Loucy (cell line): ENCODE measurements at regions not wholly inside any gene's neighbourhood (a gene's known extent, or its start where the extent isn't known, plus 50 kb on each side); places are given as distances from the start of the nearest gene placed in this dataset.

ENCODE experiments used
- H2AFZ ChIP-seq: fragments of 200-600 bp; sonication (generic); 2 replicates; pipeline ENCODE4 v1.6.0; 2016; ENCODE audit warnings: antibody characterized with exemption, mild to moderate bottlenecking, low read length, moderate library complexity
- H3F3A ChIP-seq: fragments of 200-600 bp; 2 replicates; pipeline ENCODE4 v1.6.0; 2016; ENCODE audit warnings: antibody characterized with exemption, low read depth, mild to moderate bottlenecking
- H3K27me3 ChIP-seq: fragments of 200-600 bp; sonication (generic); 2 replicates; pipeline ENCODE4 v1.6.1; 2014; ENCODE audit warnings: low read length, mild to moderate bottlenecking; ENCODE audit not compliant: insufficient read depth, poor library complexity, severe bottlenecking
- H3K36me3 ChIP-seq: fragments of 200-600 bp; sonication (generic); 2 replicates; pipeline ENCODE4 v1.6.1; 2016; ENCODE audit warnings: low read length; ENCODE audit not compliant: insufficient read depth
- H3K4me1 ChIP-seq: fragments of 200-600 bp; sonication (generic); 2 replicates; pipeline ENCODE4 v1.5.1; 2014; ENCODE audit warnings: low read length, mild to moderate bottlenecking; ENCODE audit not compliant: insufficient read depth, poor library complexity, severe bottlenecking
- H3K4me2 ChIP-seq: fragments of 200-600 bp; sonication (generic); 2 replicates; pipeline ENCODE4 v1.6.0; 2014; ENCODE audit warnings: antibody characterized with exemption, low read length, low read depth, mild to moderate bottlenecking; ENCODE audit not compliant: poor library complexity, severe bottlenecking
- H3K4me3 ChIP-seq: fragments of 200-600 bp; sonication (generic); 2 replicates; pipeline ENCODE4 v1.5.1; 2014; ENCODE audit warnings: low read length, mild to moderate bottlenecking, mixed read lengths; ENCODE audit not compliant: poor library complexity, severe bottlenecking
- H3K79me2 ChIP-seq: fragments of 200-600 bp; sonication (generic); 2 replicates; pipeline ENCODE4 v1.6.1; 2014; ENCODE audit warnings: low read length; ENCODE audit not compliant: insufficient read depth
- H3K9ac ChIP-seq: fragments of 200-600 bp; sonication (generic); 2 replicates; pipeline ENCODE4 v1.6.0; 2014; ENCODE audit warnings: mild to moderate bottlenecking, low read depth, low read length, moderate library complexity; ENCODE audit not compliant: poor library complexity, severe bottlenecking
- H3K9me2 ChIP-seq: fragments of 200-600 bp; sonication (generic); replicated peaks from 2 replicates; pipeline ENCODE4 v1.6.1; 2016; ENCODE audit warnings: low read depth, low read length, mixed read lengths
- H3K9me3 ChIP-seq: fragments of 200-600 bp; sonication (generic); 2 replicates; pipeline ENCODE4 v1.6.1; 2014; ENCODE audit warnings: mild to moderate bottlenecking, antibody characterized with exemption, low read length, low read depth; ENCODE audit not compliant: insufficient read depth
- H4K20me1 ChIP-seq: fragments of 200-600 bp; sonication (generic); 2 replicates; pipeline ENCODE4 v1.6.0; 2014; ENCODE audit warnings: antibody characterized with exemption, low read length, mild to moderate bottlenecking; ENCODE audit not compliant: insufficient read depth, poor library complexity, severe bottlenecking
- EZH2phosphoT487 ChIP-seq: fragments of 200-600 bp; IDR thresholded peaks from 2 replicates; pipeline ENCODE4 v1.6.1; 2018; ENCODE audit warnings: antibody characterized with exemption, mild to moderate bottlenecking, moderate library complexity, borderline replicate concordance
- TF ChIP-seq, protein P1 (sequence below): fragments of 200-600 bp; sonication (generic); conservative IDR thresholded peaks from 2 replicates; pipeline ENCODE4 v1.5.1; 2014; ENCODE audit warnings: mild to moderate bottlenecking, antibody characterized with exemption, low read length

DNA sequence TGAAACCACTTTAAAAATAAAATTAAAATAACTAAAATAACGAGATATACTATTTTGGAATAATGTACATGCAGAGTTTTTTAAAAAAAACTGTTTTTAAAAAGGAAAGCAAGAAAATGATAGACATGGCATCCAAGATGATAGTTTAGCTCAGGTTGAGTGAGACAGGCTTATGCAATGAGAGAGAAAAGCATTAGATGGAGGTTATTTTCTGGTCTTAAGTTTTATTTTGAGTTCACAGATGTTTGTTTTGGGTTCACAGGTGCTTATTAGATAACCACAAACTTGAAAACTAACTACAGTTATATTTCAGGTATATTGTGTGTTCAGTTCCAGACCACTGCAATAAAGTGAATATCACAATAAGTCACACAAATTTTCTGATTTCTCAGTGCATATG, 413.6 kb upstream of the TMCO5A start:
- no peak for TF ChIP-seq EZH2phosphoT487
- TF ChIP-seq, protein P1, sequence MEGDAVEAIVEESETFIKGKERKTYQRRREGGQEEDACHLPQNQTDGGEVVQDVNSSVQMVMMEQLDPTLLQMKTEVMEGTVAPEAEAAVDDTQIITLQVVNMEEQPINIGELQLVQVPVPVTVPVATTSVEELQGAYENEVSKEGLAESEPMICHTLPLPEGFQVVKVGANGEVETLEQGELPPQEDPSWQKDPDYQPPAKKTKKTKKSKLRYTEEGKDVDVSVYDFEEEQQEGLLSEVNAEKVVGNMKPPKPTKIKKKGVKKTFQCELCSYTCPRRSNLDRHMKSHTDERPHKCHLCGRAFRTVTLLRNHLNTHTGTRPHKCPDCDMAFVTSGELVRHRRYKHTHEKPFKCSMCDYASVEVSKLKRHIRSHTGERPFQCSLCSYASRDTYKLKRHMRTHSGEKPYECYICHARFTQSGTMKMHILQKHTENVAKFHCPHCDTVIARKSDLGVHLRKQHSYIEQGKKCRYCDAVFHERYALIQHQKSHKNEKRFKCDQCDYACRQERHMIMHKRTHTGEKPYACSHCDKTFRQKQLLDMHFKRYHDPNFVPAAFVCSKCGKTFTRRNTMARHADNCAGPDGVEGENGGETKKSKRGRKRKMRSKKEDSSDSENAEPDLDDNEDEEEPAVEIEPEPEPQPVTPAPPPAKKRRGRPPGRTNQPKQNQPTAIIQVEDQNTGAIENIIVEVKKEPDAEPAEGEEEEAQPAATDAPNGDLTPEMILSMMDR: no peak
- no peak overlapping the region for H3K4me2 ChIP-seq
- no peaks in the 10 kb centered on the region for H3K9me3 ChIP-seq
- no peak overlapping the region for H3K9ac ChIP-seq
- no peaks in the 10 kb centered on the region for H3K9me2 ChIP-seq
- H3K4me1 ChIP-seq: peaks cover 10% of the 10 kb centered on the region
- no peak overlapping the region for H2AFZ ChIP-seq
- no peaks in the 10 kb centered on the region for H3F3A ChIP-seq
- no peaks in the 10 kb centered on the region for H3K79me2 ChIP-seq
- no peaks in the 10 kb centered on the region for H4K20me1 ChIP-seq
- no peaks in the 10 kb centered on the region for H3K36me3 ChIP-seq
- no peak overlapping the region for H3K4me3 ChIP-seq
- H3K27me3 ChIP-seq: no peaks in the 10 kb centered on the region

DNA sequence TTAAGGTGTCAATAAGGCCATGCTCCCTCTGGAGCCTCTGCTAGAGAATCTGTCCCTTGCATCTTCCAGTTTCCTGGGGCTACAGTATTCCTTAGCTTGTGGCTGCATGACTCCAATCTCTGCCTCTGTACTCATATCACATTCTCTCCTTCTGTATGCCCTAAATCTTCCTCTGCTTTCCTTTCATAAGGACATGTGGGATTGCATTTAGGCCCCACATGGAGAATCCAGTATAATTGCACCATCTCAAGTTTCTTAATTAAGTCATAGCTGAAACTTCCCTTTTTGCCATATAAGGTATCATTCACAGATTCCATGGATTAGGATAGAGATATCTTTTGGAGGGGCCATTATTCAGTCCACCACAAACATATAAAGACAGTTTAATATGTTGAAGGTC, 409.8 kb upstream of the TMCO5A start:
- Histone ChIP-seq H3K9ac (no peak overlapping the region), H3K79me2 (no peaks in the 10 kb centered on the region), H3K4me2 (no peak overlapping the region), H3K27me3 (no peaks in the 10 kb centered on the region), H3K4me3 (no peak overlapping the region), H3K9me3 (peaks cover 5% of the 10 kb centered on the region; the same call in 1 of the 2 replicates), H4K20me1 (no peaks in the 10 kb centered on the region), H3K9me2 (no peaks in the 10 kb centered on the region), H2AFZ (no peak overlapping the region), H3K4me1 (peaks cover 22% of the 10 kb centered on the region), H3F3A (no peaks in the 10 kb centered on the region), H3K36me3 (no peaks in the 10 kb centered on the region)
- TF ChIP-seq, protein P1: no peak
- TF ChIP-seq EZH2phosphoT487: no peak

DNA sequence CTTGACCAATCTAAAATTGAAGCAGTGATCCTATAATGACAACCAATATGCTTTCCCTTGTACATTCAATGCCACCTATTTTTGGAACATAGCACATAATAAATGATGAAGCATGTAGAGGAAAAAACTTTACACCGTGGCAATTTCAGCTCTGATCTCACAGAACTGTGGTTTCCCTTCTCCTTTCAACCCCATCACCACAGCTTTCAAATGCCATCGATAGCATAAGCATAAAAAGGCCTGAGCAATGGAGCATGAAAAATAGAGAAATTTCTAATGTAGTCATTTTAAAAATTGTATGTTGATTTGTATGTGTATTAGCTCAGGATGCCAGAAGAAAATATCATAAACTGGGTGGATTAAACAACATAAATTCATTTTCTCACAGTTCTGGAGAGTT, 406.0 kb upstream of the TMCO5A start:
- Histone ChIP-seq H3K9me2 (no peaks in the 10 kb centered on the region), H3F3A (no peaks in the 10 kb centered on the region), H3K36me3 (no peaks in the 10 kb centered on the region), H3K27me3 (no peaks in the 10 kb centered on the region), H3K4me2 (peak overlapping the region; percentile 38), H3K4me3 (peak overlapping the region; percentile 25), H3K9ac (no peak overlapping the region), H3K4me1 (peaks cover 14% of the 10 kb centered on the region), H2AFZ (peak overlapping the region; percentile 76), H4K20me1 (no peaks in the 10 kb centered on the region), H3K9me3 (peaks cover 5% of the 10 kb centered on the region; the same call in 1 of the 2 replicates), H3K79me2 (no peaks in the 10 kb centered on the region)
- TF ChIP-seq EZH2phosphoT487: no peak
- TF ChIP-seq, protein P1: no peak
